ENCODE measurements at regions not wholly inside any gene's neighbourhood (a gene's known extent, or its start where the extent isn't known, plus 50 kb on each side); places are given as distances from the start of the nearest gene placed in this dataset.

DNA sequence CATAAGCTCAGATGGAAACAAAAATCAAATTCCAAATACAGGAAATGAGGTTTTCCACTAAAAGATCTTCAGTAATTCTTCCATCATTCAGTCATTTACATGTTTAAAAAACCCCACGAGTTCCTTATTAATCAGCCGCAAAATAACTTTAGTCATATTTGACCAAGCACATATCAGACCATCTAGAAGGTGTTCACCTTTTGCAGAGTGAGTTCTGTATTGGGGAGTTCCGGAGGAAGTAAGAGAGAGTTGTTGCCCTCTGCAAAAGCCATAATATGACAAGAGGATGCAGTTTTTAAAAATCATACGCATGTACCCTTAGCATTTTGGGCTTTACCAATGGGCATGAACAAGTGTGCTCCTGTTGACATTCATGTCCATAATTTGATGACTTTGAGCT, 61.6 kb downstream of the CCR1 start:
- DNase-seq = no peak

DNA sequence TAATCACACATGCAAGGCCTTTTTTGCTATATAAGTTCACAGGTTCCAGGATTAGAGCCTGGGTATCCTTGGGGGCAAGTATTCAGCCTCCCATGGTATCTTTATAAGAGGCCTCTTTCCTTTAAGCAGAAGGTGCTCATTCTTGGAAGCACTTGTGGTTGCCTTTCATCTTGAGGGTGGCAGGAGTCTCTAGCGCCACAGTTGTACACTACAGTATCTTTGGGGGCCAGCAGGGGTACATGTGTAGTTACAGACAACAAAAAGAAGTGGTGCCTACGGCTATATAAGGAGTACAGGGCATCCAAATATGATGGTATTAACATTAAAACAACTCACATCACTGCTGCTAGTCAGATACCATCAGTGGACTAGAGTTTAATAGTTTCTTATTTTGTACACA, 62.1 kb downstream of the CCR1 start:
- no peak for DNase-seq

DNA sequence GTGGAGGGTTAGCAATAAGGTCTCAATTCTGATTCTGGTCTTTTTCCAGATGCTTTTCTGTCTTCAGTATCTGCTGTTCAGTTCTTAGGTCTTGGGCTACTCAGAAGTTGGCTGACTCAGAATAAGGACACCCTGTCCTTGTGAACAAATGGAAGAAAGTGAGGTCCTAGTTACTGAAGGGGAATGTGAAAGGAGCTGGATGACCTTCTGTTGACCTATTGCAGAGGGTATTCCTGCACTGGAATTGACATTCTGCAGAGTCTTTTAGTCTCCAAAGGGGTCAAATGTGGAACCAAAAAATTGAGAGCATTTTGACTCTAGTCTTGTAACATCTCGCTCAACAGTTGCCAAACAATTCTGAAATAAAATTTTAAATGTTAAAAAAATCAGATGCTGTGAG, 63.0 kb downstream of the CCR1 start:
- DNase-seq = no peak

DNA sequence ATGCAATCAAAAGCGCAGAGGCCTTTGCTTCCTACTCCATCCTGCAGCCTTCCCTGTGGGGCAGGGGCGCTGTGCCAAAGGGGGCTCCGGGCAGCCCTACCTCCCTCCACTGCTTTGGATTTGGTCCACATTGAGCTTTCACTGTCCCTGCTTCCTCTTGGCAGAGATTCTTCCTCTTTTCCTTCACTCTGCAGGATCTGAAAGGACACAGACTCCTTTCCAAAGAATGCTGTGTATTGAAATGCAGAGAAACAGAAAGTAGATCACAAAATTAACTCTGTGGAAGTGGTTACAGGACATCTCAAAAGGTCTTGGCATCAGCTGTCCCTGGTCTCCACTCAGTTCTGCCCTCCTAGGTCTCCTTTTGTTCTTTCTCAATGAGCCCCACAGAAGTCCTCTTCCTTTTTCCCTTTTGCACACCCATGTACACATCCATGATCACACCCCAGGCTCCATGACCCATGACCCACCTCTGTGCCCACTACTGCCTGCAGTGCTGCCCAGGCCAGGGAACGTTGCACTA, 64.1 kb downstream of the CCR1 start:
- DNase-seq = no peak

DNA sequence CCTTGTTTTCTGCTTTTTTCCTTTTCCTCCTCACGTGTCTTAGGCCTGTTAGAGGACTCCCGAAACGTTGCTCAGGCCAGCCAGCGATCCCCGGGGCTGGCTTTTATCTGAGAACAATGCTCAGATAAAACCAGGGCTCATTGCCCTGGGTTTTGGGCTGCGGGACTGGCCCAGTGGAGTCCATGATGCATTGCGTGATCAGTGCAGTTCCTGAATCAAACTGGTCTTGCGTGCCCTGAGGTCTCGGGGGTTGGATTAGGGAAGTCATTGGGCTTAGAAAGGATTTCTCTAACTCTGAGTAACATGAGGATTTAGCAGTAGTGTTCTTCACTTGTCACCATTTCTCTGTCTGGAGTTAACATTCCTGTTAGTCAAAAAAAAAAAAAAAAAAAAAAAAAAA, 66.3 kb downstream of the CCR1 start:
- DNase-seq = no peak

DNA sequence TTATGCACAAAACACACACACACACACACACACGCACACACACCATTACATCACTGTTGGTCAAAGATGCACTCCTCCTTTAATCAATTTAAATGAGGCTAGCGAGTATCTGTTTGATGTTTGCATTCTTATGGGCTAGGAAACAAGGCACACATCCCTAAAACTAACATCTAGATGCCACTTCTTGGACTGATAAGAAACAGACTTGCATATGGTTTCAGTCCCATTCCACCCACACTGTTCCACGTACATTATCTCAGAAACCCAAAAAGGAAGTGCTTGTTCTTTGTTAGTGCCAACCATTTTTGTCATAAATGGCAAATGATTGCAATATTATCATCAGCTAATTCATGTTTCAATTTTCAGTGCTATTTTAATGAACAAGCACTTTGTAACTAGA, 69.5 kb downstream of the CCR1 start:
- DNase-seq = no peak

DNA sequence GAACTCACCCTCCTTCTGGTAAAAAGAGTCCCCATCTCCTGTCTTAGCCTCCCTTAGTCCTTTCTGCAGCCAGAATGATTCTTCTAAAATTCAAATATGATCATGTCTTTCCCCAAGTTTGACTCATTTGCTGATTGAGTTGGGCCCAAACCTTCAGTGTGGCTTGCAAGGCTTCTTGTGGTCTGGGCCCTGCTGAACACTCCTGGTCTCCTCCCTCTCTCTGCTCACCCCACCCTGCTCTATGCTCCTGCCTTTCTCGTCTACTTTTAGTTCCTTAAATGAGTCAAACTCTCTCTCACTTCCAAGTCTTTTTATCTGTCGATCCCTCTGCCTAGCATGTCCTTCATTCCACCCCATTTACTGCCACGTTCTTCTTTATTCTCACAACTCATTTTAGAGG, 72.6 kb downstream of the CCR1 start:
- no peak for DNase-seq

DNA sequence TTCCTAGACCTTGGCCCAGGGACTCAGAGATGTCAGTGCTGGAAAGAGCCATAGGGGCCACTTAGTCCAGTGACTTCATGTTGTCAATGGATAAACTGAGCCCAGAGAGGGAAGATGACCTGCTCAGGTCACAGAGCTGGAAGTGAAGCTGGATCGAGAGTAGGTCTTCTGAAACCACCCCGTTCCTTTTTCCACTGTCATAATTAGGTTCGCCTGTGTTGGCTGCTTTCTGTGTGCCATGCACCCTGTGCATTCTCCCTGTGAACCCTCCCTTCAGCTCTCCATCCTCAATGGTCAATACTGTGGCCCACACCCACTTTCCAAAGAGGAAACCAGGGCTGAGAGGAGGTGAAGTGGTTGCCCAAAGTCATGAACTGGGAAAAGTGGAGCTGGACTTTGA, 74.8 kb downstream of the CCR1 start:
- no peak for DNase-seq

DNA sequence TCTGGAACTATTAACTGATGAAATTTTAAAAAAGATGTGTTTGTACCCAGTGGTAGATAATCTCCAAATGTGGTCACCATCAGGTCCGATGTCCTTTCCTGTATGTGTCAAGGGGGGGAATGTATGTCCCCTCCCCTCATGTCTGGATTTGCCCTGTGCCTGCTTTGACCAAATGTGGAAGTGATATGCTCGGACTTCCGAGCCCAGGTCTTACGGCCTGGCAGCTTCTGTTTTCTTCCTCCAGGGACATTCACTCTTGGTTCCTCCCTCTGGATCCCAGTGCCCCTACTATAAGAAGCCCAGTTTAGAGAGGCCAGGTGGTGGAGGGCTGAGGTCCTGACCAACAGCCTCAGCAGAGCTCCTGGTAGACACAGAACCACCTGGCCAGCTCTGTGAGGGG, 75.5 kb downstream of the CCR1 start:
- DNase-seq = no peak

DNA sequence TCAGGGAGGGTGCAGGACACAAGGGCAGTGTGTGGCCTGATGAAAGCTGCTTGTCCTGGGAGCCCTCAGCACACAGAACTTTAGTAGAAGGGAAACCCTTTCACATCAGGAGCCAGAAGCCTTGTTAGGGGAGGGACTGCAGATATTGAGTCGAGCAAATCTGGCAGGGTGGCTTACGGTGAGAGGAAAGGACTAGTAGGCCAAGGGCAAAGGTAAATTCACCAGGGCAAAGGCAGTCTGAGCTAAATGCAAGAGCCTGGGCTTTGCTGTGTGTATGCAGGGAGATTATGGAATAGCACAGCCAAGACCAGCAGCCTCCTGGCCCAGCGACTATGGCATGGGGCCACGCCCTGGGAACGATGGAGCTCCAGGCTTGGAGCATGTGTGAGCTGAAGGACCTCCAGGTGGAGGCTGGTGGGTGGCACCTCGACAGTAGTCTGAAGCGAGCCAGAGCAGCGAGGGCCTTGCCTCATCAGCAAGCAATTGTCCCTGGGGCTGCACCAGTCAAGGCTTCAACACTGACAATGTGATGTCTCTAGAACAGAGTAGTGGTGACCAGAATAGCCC, 76.1 kb downstream of the CCR1 start:
- DNase-seq = no peak

DNA sequence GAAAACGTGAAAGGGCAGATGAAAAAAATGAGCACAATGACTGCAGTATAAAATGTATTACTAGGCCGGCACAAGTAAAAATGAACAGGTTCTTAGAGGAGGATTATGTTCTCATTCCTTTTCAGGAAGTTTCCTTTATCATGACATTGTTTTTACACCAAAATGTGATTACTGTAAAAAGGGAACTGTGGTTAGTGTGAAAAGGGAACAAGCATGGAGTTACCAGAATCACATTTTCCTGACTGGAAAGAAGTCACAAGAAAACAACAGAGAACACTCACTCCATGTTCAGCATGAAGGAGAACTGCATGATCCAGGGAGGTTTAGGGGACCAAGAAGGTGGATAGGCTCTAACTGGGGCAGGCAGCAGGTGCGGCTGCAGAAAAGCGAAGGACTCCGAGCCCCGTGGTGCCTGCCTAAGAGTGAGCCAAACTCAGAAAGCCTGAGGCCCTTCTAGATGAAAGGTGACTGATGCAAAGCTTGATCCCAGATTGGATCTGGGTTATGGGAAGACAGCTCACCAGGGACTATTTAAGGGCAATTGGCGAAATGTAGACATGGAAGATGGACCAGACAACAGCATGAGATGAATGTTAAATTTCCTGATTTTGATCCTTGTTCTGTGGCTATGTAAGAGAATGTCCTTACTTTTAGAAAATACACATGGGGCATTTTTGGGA, 77.3 kb downstream of the CCR1 start:
- no peak for DNase-seq

DNA sequence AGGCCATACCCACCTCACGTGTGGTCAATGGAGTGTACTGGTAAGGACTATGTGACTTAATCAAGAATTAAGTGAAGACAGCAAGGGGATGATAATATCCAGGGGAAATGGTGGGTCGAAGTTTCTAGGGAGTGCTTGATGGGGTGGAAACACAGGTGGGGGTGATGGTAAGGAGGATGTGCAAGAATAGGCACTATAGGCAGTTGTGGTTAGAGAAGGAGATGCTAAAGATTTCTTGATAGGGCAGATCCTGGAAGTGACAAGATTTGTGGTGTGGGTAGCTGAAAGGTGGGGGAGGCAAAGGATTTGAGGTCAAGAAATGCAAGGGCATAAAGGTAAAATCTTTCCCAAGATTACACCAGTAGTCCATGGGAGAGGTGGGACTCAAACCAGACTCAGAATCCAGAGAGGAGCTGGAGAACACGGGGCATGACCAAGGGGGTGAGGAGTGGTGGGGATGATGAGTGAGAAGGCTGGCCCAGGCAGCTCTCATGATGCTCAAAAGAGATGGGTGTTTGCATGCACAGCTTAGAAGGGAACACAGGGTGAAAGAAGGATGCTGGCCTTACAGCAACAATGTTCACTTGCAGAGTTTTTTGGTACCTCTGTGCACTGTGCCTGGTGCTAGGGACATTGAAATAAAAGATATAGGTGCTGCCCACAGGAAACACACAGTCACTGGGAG, 78.4 kb downstream of the CCR1 start:
- no peak for DNase-seq

DNA sequence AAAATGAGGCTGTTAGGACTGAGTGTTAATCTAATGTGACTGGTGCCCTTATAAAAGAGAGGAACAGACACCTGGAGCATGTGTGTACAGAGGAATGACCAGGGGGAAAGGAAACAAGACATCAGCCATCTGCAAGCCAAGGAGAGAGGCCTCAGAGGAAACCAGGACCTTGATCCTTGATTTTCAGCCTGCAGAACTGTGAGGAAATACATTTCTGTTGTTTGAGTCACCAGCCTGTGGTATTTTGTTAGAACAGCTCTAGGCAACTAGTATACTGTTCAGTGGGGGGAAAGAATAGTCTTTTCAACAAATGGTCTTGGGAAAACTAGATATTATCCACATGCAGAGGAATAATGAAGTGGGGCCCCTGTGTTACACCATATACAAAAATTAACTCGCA, 80.6 kb downstream of the CCR1 start:
- DNase-seq = peak; percentile 88

DNA sequence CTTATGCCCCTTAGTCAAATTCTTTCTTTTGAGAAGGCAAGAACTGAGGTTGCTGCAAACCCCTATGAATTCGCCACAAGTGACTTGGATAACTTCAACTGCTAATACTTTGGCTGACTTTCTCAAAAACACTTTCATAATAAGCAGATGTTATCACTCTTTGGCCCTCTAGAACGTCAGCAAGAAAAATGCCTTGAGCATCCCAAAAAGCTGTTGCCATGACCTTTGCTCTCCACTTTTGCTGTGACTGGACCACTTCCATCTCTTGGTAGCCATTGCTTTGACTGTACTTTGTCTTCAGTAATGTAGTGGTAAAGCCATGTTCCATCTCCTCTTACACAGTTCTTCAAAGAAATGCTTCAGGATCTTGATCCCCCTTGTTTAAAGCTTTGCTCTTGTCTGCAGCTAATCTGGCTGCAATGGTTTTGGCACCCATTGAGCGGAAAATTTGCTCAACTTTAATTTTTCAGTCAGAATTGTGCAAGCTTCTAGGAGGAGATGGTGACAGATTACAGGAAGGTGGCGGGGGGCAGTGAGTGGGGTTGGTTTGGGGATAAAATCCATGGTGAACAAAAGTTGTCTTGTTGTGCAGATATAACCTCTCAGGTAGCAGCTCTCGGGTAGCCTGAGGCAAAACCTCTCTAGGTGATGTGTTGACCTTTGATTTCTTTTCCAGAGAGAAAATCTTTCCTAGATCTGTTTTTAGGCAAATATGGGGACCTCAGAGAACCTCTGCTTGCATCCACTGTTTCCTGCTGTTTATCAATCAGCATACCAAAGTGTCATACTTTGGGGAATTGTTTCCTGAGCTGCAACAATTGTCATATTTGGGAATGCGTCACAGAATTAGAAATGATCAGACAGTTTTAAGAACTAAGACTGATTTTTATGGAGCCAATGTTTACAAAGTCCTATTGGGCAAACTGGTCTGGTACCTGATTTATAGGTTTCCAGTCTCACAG, 83.6 kb downstream of the CCR1 start:
- no peak for DNase-seq

DNA sequence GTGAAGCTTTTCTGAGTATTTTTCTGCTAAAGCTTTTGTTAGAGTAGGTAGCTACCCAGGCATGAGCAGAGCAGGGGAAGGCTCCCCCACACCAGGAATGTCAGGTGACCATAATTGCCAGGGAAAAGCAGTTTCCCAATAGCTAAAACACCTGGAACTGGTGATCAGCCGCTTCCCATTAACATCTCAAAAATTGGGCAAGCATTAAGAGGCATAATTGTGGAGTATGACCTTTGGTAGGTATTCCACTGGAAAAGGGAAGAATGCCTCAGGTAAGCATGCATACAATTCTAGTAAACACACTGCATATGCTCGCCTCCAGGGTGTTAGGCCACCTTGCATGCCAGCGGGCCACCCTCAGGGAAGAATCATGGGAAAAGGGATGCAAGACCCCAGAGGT, 84.5 kb downstream of the CCR1 start:
- no peak for DNase-seq

DNA sequence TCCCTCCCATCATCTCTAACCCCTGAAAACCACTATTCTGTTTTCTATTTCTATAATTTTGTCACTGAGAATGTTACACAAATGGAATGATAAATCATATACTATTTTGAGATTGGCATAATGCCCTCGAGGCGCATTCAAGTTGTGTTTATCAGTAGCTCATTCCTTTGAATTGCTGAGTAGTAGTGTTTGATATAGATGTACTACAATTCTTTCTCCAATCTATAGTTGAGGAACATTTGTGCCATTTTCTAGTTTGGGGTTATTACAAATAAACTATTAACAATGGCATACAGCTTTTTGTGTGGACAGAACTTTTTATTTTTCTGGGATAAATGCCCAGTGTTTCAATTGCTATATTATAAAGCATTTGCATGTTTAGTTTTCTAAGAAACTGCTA, 86.0 kb downstream of the CCR1 start:
- DNase-seq = no peak

DNA sequence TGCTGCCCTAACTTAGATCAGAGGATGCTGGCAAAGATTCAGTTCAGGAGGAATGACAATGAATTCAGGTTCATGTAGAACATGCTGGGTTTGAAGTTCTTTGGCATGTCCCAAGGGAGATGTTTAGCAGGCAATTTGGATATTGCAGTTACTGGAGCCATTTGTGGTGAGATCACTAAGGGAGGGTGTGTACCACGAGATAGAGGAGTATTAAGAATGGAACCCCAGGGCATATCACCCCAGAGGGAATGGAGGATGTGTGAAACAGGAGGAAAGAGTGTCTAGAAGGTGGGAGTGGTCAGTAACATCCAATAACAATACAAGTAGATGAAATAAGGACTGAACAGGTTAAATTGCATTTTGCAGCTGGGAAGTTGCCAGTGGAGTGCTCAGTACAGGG, 87.1 kb downstream of the CCR1 start:
- no peak for DNase-seq

DNA sequence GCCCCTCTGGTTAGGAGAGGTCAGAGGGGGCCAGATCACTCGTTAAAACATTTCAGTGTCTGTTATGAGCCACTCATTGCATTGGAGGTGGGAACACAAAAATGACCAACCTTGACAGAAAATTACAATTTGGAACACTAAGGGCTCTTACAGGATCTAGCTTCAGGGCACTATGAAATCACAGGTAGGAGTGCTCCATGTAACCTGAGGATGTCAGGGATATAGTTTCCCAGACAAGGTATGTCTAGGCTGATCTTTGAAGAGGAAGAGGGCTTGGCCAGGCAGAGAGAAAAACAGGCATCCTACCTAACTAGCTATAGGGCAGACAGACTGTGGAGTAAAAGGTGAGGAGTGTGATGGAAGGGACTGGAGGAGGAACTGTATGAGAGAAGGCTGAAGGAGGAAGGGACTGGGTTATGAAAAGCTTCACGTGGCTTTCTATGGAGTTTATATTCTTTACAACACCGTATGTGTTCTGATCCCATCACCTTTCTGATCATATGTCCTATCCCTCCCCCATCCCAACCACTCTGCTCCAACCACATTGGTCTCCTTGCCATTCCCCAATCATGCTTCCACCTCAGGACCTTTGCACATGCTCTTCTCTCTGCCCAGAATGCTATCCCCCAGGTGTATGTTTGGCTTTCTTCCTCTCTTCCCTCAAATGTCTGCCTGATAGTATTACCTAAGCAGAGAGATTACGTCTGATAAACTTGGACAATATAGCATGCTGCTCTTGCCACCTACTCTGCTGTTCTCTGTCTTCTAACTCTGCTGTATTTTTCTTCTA, 88.2 kb downstream of the CCR1 start:
- DNase-seq = no peak

DNA sequence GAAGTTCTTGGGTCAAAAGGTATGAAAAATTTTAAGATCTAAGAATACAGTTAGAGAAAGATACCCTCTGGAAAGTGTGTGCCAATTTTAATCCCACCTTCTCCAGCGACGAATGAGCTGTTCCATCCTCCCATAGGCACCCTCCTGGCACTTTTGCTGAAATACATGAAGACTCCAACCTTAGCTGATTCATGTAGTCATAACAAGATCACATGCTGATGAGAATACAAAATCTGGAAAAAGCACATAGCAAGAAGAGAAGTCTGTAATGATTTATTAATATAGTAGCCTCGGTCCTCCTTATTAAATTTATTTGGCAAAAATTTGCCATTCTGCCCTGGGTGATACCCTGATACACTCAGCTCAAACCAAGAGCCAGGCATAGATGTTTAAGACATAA, 88.9 kb downstream of the CCR1 start:
- DNase-seq = no peak

DNA sequence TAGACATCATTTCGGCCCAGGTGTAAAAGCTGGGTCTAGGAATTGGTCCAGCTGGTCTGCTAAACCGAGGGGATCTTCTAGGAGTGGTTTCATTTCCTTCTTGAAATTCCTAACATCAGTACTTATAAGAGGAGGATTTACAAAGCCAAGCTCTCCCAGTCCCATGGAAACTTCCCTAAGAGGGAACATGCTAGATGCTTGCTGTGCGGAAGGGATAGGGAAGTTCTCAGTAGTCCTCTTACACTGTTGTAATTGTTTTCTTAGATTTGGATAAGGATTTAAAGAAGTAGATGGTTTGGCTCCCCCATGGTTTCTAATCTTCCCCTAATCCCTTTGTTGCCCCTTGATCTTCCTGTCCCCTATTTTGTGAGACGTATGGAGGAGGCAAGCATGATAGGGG, 89.7 kb upstream of the XCR1 start:
- no peak for DNase-seq

DNA sequence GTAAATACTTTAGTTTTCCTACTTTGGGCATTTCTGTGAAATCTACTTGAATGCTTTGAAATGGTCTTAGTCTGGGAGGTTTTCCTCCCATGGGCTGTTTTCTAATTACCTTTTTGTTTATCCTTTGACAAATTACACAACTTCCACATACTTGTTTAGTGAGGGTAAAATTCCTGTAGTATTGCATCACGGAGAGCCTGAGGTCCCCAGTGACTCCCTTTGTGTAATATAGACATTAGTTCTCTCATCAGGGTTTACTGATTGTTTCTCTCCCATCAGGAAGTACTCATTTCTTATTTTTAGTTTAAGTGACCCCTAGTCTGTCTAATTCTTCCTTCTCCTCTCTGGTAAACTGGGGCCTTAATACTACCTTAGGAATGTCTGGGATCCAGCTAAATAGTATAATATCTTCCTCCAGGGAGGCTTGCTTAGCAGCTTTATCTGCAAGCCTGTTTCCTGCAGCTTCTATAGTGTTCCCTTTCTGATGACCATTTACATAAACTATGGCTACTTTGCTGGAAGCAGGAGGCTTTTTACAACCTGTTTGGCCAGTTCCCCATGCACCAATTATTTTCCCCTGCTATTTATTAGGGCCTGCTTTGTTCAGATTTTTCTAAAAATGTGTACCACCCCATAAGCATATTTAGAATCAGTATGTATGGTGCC, 87.2 kb upstream of the XCR1 start:
- peak; percentile 81 for DNase-seq

DNA sequence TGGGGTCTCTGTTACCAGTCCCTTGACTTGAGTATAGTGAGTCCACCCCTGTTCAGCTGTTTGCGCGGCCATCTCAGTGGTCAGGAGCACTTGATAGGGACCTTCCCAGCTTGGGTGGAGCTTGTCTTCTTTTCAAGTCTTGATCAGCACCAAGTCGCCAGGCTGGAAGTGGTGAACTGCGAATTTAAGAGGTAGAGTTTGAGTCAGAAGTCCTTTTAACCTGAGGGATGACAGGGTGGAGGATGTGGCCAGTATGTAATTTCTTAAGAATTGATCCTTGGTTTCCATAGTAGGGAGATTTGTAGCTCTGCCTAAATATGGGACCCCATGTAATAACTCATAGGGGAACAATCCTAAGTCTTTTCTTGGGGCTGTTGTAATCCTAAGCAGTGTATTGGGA, 86.3 kb upstream of the XCR1 start:
- no peak for DNase-seq

Measured in fibroblast of skin of right biceps (primary cell).